ENCODE measurements at regions not wholly inside any gene's neighbourhood (a gene's known extent, or its start where the extent isn't known, plus 50 kb on each side); places are given as distances from the start of the nearest gene placed in this dataset.

GRCh38 chr2:47315475-47315874, 53.6 kb upstream of the EPCAM start:
- intact Hi-C loops (cut with micrococcal nuclease): no loop called here

DNA sequence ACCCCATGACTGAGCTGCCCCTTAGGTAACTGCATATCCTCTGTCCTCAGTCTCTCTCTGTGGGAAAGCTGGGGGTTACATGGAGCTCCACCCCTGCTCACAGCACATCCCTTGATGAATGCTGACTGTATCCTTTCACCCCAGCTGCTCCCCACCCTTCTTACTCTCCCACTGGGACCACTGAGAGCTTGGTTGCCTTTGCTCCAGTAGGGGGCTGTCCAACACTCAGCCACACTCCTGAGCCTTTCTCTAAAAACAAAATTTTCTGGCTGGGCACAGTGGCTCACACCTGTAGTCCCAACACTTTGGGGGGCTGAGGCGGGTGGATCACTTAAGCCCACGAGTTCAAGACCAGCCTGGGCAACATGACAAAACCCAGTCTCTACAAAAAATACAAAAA, 55.4 kb upstream of the EPCAM start:
- intact Hi-C loops (cut with micrococcal nuclease): no loop called here

DNA sequence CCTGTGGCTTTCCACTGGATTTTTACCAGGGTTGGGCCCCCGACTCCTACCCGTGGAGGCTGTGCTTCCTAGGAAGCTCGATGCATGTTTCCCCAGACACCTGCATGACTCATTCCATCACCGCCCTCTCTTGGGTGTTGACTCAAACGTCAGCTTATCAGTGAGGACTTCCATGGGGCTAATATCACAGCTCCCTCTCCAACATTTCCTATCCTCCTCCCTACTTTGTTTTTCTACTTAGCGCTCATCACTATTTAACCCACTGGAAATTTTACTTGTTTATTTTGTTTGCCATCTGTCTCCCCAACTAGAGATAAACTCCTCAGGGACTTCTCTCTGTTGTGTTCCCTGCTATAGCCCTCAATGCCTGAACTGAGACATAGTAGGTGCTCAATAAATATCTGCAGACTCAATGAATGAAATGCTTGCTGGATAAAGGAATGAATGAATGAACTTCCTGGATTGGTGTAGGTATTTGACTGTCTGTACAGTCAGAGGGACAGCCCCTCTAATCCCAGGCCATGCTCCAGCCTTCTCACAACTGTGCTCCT, 55.9 kb upstream of the EPCAM start:
- intact Hi-C loops (cut with micrococcal nuclease): no loop called here

- intact Hi-C loops (cut with micrococcal nuclease): no loop called here
These were observed 56.6 kb upstream of the EPCAM start for GRCh38 chr2:47312491-47312850.

- intact Hi-C loops (cut with micrococcal nuclease): no loop called here
These were observed 57.2 kb upstream of the EPCAM start for GRCh38 chr2:47311764-47312490.

- intact Hi-C loops (cut with micrococcal nuclease): no loop called here
These were observed 58.1 kb upstream of the EPCAM start for GRCh38 chr2:47310801-47311560.

- intact Hi-C loops (cut with micrococcal nuclease): no loop called here
These were observed 58.9 kb upstream of the EPCAM start for GRCh38 chr2:47309952-47310800.

DNA sequence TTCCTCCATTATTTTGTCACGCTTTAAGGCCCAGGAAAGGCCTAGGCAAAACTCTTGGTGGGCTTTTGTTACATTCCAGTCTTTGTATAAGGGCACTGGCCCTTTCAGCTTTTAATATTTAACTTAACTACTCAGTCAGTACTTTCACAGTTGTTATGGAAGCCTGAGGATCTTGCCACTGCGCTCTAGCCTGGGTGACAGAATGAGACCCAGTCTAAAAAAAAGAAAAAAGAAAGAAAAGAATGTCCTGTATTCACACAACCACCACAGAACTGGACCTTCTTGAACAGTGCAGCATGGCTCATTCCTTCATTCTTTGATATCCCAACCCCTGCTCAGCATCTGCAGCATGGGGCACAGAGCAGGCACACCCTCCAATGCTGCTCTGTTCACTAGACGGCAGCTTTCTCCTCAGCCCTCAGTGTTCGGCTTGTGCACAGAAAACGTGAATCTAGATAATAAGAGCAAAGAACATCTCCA, 59.6 kb upstream of the EPCAM start:
- intact Hi-C loops (cut with micrococcal nuclease): no loop called here

GRCh38 chr2:47307066-47307465, 62.0 kb upstream of the EPCAM start:
- intact Hi-C loops (cut with micrococcal nuclease): no loop called here

- intact Hi-C loops (cut with micrococcal nuclease): no loop called here
These were observed 64.5 kb upstream of the EPCAM start for GRCh38 chr2:47304654-47305053.

GRCh38 chr2:47303341-47304148, 65.6 kb upstream of the EPCAM start:
- intact Hi-C loops (cut with micrococcal nuclease): no loop called here

DNA sequence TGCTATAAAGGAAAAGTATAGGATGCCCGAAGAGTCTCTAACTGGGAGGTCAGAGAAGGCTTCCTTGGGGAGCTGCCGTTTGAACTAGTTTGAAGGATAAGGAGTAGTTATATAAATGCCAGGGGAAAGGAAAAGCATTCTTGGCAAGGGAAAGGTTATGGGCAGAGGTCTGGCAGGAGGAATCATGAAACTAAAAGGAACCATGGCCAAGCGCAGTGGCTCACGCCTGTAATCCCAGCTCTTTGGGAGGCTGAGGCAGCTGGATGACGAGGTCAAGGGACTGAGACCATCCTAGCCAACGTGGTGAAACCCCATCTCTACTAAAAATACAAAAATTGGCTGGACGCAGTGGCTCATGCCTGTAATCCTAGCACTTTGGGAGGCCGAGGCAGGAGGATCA, 66.8 kb upstream of the EPCAM start:
- intact Hi-C loops (cut with micrococcal nuclease): no loop called here

DNA sequence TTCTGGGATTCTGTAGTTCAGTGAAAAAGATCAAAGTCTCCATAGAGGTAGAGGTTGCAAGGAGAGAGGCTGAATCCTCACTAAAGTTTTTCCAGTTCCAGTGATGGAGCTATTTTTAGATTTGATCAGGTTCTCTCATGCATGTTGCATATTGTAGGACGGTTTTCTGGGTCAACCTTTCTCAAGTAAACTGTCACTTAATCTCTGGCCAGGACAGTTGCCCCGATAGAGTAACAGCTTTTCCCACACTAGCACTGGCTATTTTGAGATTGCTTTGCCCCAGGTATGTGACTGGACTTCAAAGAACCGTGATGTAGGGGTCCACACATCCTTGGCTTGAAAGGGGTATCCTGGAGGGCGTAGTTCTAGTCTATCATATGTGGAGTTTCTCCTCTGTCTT, 67.4 kb upstream of the EPCAM start:
- intact Hi-C loops (cut with micrococcal nuclease): no loop called here

- intact Hi-C loops (cut with micrococcal nuclease): no loop called here
These were observed 67.9 kb upstream of the EPCAM start for GRCh38 chr2:47301277-47301618.

DNA sequence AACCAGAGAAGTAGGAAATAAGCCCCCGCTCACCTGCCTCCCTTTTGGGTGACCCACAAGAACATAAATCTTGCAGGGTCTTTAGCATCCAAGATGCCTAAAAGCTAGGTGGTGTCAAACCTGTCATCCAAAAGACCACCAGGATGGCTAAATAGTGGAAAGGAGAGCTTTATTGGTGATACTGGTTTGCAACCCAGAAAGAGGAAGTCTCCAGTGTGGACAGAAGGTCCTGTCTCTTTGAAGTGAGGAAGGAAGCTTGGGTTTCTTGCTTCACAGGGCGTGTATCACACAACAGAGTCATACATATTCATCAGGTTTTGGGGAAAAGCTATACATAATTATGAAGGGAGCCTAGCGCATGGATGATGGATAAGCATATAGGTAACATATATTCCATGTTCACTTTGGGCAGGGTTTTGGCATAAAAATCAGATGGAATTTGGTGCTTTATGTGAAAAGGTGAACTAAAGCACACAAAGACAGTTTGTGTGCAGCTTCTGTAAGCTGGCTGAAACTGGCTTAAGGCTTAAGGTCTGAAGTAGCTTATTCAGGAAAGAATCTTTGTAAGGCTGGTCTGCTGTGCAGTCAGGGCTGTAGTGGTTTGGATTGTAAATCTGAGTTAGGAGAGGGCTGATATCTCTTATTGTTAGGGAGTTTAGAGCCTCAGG, 68.4 kb upstream of the EPCAM start:
- intact Hi-C loops (cut with micrococcal nuclease): no loop called here

DNA sequence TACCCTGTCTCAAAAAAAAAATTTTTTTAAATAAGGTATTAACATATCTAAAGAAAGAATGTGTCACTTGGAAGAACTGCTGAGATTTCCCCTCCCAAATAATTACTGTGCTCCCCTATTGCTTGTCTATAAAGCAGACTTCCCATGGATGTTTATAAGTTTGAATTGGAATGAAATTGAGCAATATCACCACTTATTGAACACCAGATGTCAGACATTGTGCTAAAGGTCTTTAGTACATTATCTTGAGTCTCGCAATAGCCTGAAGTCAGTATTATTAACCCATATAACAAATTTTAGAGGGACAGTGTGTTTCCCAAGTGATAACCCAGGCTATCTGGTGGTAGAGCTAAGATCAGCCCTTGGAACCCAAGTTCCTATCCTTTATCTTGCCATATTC, 69.0 kb upstream of the EPCAM start:
- intact Hi-C loops (cut with micrococcal nuclease): no loop called here

DNA sequence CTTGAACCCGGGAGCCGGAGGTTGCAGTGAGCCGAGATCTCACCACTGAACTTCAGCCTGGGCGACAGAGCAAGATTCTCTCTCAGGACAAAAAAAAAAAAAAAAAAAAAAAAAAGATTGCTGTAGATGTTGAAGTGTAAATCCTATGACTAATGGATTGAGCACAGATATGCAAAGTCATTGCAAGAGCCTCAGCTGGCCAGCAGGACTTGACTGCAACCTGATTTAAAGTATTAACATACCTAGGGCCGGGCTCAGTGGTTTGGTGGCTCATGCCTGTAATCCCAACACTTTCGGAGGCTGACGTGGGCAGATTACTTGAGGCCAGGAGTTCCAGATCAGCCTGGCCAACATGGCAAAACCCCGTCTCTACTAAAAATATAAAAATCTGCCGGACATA, 69.6 kb upstream of the EPCAM start:
- intact Hi-C loops (cut with micrococcal nuclease): no loop called here

DNA sequence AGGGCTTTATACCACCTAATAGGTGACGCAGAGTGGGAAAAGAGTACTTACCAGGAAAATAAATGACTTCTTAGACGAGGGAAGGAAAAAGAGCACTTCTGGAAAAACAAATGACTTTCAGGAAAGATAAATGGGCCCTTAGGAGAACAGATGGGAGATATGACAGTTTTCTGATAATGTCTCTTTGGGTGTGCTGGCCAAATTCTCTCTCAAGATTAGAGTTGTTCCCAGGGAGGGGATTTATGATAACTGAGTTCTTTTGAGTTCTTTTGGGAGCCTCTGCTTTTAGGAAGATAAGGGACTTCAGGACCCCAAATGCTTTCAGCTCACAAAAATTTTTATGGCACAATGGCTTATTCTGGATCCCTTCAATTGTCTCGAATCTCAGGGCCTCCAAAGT, 70.3 kb upstream of the EPCAM start:
- intact Hi-C loops (cut with micrococcal nuclease): no loop called here

GRCh38 chr2:47297767-47298425, 71.2 kb upstream of the EPCAM start:
- intact Hi-C loops (cut with micrococcal nuclease): no loop called here

Data from T-helper 1 cell treated with Interleukin-12 subunit alpha and Interleukin-12 subunit beta and Interleukin-4 antibody, amounts not matched to agents 30 ng/mL and 1 ng/mL, for 36 hours (primary cell).